Activated T-helper 2 cell treated with anti-CD3 and anti-CD28 coated beads, Interferon-gamma antibody, Interleukin-2, Interleukin-4, amounts not matched to agents 10 μg/mL and 5 μg/mL and 100 μg/mL, durations not matched to agents 14 hours and 24 hours and 36 hours (primary cell): ENCODE measurements at regions not wholly inside any gene's neighbourhood (a gene's known extent, or its start where the extent isn't known, plus 50 kb on each side); places are given as distances from the start of the nearest gene placed in this dataset.
"Not testable (repeated sequence)": the region's sequence is repeated elsewhere in the genome, so short reads cannot be mapped to it uniquely, and the experiment has no call there.

Experiments used
- DNase-seq: peaks from one replicate; pipeline ENCODE4 v3.0.0; 2021; ENCODE audit warnings: low spot score
- H3K27ac Mint-ChIP-seq: one replicate; pipeline ENCODE4 v1.8.0; 2021; ENCODE audit warnings: mixed read lengths
- H3K27me3 Mint-ChIP-seq: one replicate; pipeline ENCODE4 v1.8.0; 2021; ENCODE audit warnings: low read depth, mixed read lengths
- H3K36me3 Mint-ChIP-seq: one replicate; pipeline ENCODE4 v1.8.0; 2021; ENCODE audit warnings: low read depth, mixed read lengths
- H3K4me1 Mint-ChIP-seq: one replicate; pipeline ENCODE4 v1.8.0; 2021; ENCODE audit warnings: low read depth, mixed read lengths
- H3K4me3 Mint-ChIP-seq: one replicate; pipeline ENCODE4 v1.8.0; 2021; ENCODE audit warnings: low read depth, mild to moderate bottlenecking, moderate library complexity, mixed read lengths
- H3K9me3 Mint-ChIP-seq: one replicate; pipeline ENCODE4 v1.8.0; 2021; ENCODE audit warnings: mixed read lengths
- intact Hi-C: fragments of 100-400 bp; cut with micrococcal nuclease; formaldehyde crosslinking; loops from one replicate; pipeline ENCODE4 v1.15.1; 2023

DNA sequence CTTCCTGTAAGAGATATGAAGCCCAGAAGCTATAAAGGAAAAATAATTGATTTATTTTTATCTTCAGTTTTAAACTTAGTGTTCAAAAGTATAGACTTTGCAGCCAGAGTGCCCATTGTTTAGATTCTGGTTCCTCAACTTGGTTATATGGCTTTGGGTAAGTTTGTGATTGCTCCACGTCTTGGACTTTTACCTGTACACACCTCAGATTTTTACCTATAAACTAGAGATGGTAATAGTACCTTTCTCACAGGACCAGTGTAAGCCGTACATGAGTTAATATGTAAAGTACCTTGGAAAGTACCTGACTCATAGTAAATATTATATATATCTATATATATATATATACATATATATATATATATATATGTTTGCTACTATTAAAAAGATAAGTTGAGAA, 283.8 kb downstream of the RAP2B start:
- Mint-ChIP-seq H3K4me1 (peaks cover 13% of the 10 kb centered on the region), H3K27ac (no peak overlapping the region), H3K9me3 (no peaks in the 10 kb centered on the region), H3K27me3 (no peaks in the 10 kb centered on the region), H3K4me3 (no peak overlapping the region), H3K36me3 (no peaks in the 10 kb centered on the region)
- intact Hi-C loops: no loop called here
- no peak for DNase-seq

DNA sequence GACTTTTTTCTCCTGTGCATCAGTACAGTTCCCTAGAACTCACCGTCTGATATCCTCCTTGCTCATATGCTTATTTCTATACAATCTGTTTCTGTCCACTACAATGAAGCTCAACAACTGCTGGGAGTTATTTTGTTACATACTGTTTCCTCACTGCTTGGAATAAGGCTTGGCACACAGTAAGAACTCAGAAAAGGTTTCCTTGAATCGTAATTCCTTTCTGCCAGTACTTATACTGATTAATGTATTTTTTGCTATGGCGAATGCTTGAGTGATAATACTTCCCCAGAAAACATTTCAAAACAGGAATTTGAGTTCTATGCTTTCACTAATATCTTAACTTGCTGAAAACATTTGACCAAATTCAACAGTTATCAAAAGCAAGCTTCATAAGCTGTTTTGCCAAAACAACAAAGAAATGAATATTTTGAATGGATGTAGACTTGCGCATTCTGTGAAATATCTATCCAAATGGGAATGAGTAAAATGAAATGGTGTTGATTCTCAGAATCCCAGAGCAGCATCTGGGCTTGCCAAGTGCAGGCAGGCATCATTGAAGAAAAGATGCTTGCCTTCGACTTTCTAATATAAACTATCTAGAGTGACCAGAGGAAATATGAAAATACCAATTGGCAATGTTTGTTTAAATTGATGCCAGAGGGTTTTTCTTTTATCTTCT, 286.3 kb downstream of the RAP2B start:
- H3K36me3 Mint-ChIP-seq: no peaks in the 10 kb centered on the region
- intact Hi-C loops: no loop called here
- H3K27ac Mint-ChIP-seq: no peak overlapping the region

DNA sequence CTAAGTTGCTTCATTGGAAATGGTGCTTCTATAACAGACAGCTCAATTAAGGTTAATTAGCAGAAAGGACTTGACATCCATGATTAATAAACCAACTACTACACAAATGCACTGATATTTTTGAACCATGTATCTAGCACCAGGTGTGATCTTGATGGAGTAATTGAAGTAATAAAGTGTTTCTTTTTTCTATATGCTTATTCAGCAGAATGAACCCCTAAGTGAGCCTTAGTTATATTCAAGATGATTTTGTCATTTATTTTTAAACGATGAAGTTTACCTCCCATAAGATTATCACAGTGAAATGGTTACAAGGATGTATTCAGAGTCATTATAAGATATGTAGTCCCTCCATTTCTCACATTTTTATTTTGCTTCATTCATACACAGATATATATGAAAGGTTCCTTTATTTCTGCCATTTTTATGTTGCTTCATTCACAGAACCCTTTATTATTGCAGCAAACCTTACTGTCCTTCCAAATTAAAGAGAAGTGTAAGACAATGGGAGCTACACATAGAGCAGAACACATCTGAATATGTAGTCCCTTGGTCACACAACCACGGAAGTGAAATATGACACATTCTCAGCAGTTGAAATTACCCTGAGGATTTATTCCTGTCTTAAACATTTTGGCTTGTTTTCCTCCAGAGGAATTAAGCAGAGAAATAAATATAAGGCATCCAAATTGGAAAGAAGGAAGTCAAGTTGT, 295.0 kb downstream of the RAP2B start:
- Mint-ChIP-seq H3K9me3 (no peaks in the 10 kb centered on the region), H3K27ac (no peak overlapping the region), H3K36me3 (no peaks in the 10 kb centered on the region), H3K27me3 (no peaks in the 10 kb centered on the region), H3K4me1 (no peaks in the 10 kb centered on the region), H3K4me3 (no peak overlapping the region)
- DNase-seq: no peak
- intact Hi-C loops: no loop called here

More for the DNA sequence above, 286.3 kb downstream of the RAP2B start:
- Mint-ChIP-seq H3K27me3 (no peaks in the 10 kb centered on the region), H3K4me1 (peaks cover 5% of the 10 kb centered on the region), H3K9me3 (no peaks in the 10 kb centered on the region), H3K4me3 (no peak overlapping the region)
- DNase-seq: no peak

DNA sequence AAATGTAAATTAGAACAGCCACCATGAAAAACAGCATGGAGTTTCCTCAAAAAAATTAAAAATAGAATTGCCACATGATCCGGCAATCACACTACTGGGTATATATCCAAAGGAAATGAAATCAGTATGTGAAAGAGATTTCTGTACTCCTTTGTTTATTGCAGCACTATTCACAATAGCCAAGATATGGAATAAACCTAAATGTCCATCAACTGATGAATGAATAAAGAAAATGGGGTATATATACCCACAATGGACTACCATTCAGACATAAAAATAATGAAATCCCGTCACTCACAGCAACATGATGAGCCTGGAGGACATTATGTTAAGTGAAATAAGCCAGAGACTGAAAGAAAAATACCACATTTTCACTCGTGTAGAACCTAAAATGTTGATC, 296.9 kb downstream of the RAP2B start:
- no peaks in the 10 kb centered on the region for H3K27me3 Mint-ChIP-seq
- no peak overlapping the region for H3K4me3 Mint-ChIP-seq
- H3K27ac Mint-ChIP-seq: no peak overlapping the region
- H3K9me3 Mint-ChIP-seq: no peaks in the 10 kb centered on the region
- H3K4me1 Mint-ChIP-seq: peaks cover 6% of the 10 kb centered on the region
- no peaks in the 10 kb centered on the region for H3K36me3 Mint-ChIP-seq
- DNase-seq: no peak
- intact Hi-C loops: no loop called here

DNA sequence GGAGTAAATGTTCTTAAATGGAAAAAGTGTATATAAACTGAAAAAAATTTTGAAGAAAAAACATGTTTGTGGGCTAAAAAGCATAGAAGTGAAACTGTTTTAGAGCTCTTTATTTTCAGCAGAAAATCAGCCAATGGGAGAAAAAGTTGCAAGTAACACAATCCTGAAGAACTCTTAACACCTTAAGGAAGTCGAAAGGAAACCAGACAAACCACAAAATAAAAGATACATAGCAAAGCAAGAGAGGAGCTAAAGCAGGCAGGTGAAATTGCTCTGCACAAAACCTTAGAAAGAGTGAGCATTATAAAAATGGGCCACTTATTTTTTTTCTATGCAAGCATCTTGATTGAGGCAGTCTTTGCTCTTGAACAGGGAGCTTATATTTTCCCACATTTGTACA, 300.5 kb downstream of the RAP2B start:
- no peaks in the 10 kb centered on the region for H3K27me3 Mint-ChIP-seq

GRCh38 chr3:153463895-153464294, 301.9 kb downstream of the RAP2B start:
- H3K27me3 Mint-ChIP-seq: no peaks in the 10 kb centered on the region
- no peak overlapping the region for H3K27ac Mint-ChIP-seq
- H3K9me3 Mint-ChIP-seq: no peaks in the 10 kb centered on the region
- H3K4me3 Mint-ChIP-seq: no peak overlapping the region
- no peaks in the 10 kb centered on the region for H3K36me3 Mint-ChIP-seq
- intact Hi-C loops: no loop called here
- peaks cover 6% of the 10 kb centered on the region for H3K4me1 Mint-ChIP-seq
- DNase-seq: no peak

More for the DNA sequence above, 300.5 kb downstream of the RAP2B start:
- no peak overlapping the region for H3K4me3 Mint-ChIP-seq
- no peak overlapping the region for H3K27ac Mint-ChIP-seq
- no peaks in the 10 kb centered on the region for H3K36me3 Mint-ChIP-seq
- intact Hi-C loops: no loop called here
- peaks cover 6% of the 10 kb centered on the region for H3K4me1 Mint-ChIP-seq
- H3K9me3 Mint-ChIP-seq: no peaks in the 10 kb centered on the region
- DNase-seq: no peak

DNA sequence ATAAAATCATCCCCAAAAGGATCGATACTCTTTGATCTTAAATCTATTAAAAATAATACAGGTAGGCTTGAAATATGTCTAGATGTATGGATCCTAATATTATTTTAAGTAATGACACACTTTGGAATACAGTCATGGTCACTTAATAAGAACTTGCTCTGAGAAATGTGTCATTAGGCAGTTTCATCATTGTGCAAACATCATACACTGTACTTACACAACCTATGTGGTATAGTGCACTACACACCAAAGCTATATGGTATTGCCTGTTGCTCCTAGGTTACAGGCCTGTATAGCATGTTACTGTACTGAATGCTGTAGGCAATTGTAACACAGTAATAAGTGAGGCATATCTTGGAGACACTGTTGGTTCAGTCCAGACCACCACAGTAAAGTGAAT, 307.1 kb downstream of the RAP2B start:
- H3K9me3 Mint-ChIP-seq: no peaks in the 10 kb centered on the region
- H3K27me3 Mint-ChIP-seq: no peaks in the 10 kb centered on the region
- no peak overlapping the region for H3K27ac Mint-ChIP-seq
- intact Hi-C loops: no loop called here
- no peaks in the 10 kb centered on the region for H3K36me3 Mint-ChIP-seq
- no peak overlapping the region for H3K4me3 Mint-ChIP-seq
- H3K4me1 Mint-ChIP-seq: no peaks in the 10 kb centered on the region
- no peak for DNase-seq

GRCh38 chr3:153484842-153485241, 322.8 kb downstream of the RAP2B start:
- no peak for DNase-seq
- Mint-ChIP-seq H3K27ac (no peak overlapping the region), H3K4me3 (no peak overlapping the region), H3K4me1 (peaks cover 15% of the 10 kb centered on the region), H3K36me3 (no peaks in the 10 kb centered on the region), H3K9me3 (no peaks in the 10 kb centered on the region), H3K27me3 (peaks cover 4% of the 10 kb centered on the region)
- intact Hi-C loops: no loop called here

DNA sequence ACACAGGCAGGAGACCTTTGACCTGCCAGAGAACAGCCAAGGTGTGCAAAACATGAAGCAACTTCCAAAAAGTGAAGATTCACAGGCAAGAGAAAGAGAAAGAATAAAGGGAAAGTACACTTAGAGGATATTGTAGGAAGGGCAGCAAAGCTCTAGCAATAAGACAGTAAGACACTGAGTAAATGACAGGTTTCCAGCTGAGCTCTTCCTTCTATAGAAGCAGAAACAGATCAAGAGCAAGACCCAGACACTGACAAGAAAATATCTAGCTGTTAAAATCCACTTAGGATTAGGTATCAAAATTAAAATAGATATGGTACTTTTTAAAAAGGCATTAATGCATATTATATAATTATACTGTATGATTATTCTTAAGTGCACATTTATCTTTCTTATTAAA, 333.4 kb downstream of the RAP2B start:
- no peaks in the 10 kb centered on the region for H3K4me1 Mint-ChIP-seq
- no peaks in the 10 kb centered on the region for H3K36me3 Mint-ChIP-seq
- H3K4me3 Mint-ChIP-seq: no peak overlapping the region
- intact Hi-C loops: no loop called here
- no peak overlapping the region for H3K27ac Mint-ChIP-seq
- no peak for DNase-seq
- no peaks in the 10 kb centered on the region for H3K9me3 Mint-ChIP-seq
- H3K27me3 Mint-ChIP-seq: no peaks in the 10 kb centered on the region

GRCh38 chr3:153502682-153503081, 340.7 kb downstream of the RAP2B start:
- Mint-ChIP-seq H3K27ac (no peak overlapping the region), H3K36me3 (no peaks in the 10 kb centered on the region), H3K4me1 (no peaks in the 10 kb centered on the region), H3K27me3 (no peaks in the 10 kb centered on the region), H3K4me3 (no peak overlapping the region), H3K9me3 (no peaks in the 10 kb centered on the region)
- intact Hi-C loops: no loop called here
- DNase-seq: no peak

GRCh38 chr3:153503873-153504272, 341.8 kb downstream of the RAP2B start:
- H3K36me3 Mint-ChIP-seq: no peaks in the 10 kb centered on the region
- no peaks in the 10 kb centered on the region for H3K9me3 Mint-ChIP-seq
- intact Hi-C loops: no loop called here
- H3K4me1 Mint-ChIP-seq: no peaks in the 10 kb centered on the region
- no peaks in the 10 kb centered on the region for H3K27me3 Mint-ChIP-seq
- no peak overlapping the region for H3K4me3 Mint-ChIP-seq
- no peak for DNase-seq
- no peak overlapping the region for H3K27ac Mint-ChIP-seq

- H3K4me3 Mint-ChIP-seq, H3K4me1 Mint-ChIP-seq, H3K36me3 Mint-ChIP-seq, H3K27me3 Mint-ChIP-seq, intact Hi-C loops, H3K27ac Mint-ChIP-seq, DNase-seq, H3K9me3 Mint-ChIP-seq: not testable (repeated sequence)
Measured at GRCh38 chr3:153506205-153506604, 344.2 kb downstream of the RAP2B start.

GRCh38 chr3:153506686-153507085, 344.7 kb downstream of the RAP2B start:
- H3K4me3 Mint-ChIP-seq, intact Hi-C loops, H3K27me3 Mint-ChIP-seq, H3K36me3 Mint-ChIP-seq, H3K9me3 Mint-ChIP-seq, H3K4me1 Mint-ChIP-seq, DNase-seq, H3K27ac Mint-ChIP-seq: not testable (repeated sequence)
